Panc1 (cell line): ENCODE measurements at regions not wholly inside any gene's neighbourhood (a gene's known extent, or its start where the extent isn't known, plus 50 kb on each side); places are given as distances from the start of the nearest gene placed in this dataset.

Experiments
- POLR2AphosphoS5 ChIP-seq: IDR thresholded peaks from 2 replicates; pipeline ENCODE4 v1.6.1; 2012; ENCODE audit warnings: mild to moderate bottlenecking, low read depth, low read length, moderate library complexity
- SIN3A ChIP-seq: IDR thresholded peaks from 2 replicates; pipeline ENCODE4 v1.6.1; 2012; ENCODE audit warnings: low read depth, mild to moderate bottlenecking, low read length, moderate library complexity, borderline replicate concordance; ENCODE audit not compliant: insufficient read depth

GRCh38 chr13:104288496-104288895, 1222.3 kb upstream of the SLC10A2 start:
- no peak for TF ChIP-seq POLR2AphosphoS5
- no peak for TF ChIP-seq SIN3A
